ENCODE measurements at regions not wholly inside any gene's neighbourhood (a gene's known extent, or its start where the extent isn't known, plus 50 kb on each side); places are given as distances from the start of the nearest gene placed in this dataset.

GRCh38 chr11:92411431-92411830 is 186.8 kb downstream of the FAT3 start:
- H2BK12ac ChIP-seq (ENCODE audit: low read depth, low read length), result no peak overlapping the region; the same call in 1 of the 2 replicates
- POLR2A ChIA-PET (ENCODE audit: partially characterized antibody), result no interaction called here
- H4K8ac ChIP-seq (ENCODE audit: extremely low read depth, insufficient read depth, low read length), result no peak overlapping the region
- H3K9ac ChIP-seq (replicated peaks in 1 of 4; ENCODE audit: extremely low read depth in 1 of 4, low read depth in 3 of 4, low read length in 3 of 4), result no peak overlapping the region
- no peaks in the 10 kb centered on the region for H4K20me1 ChIP-seq (replicated peaks in 1 of 2; ENCODE audit: control insufficient read depth in 1 of 2, insufficient read depth in 2 of 2, low read length in 2 of 2)
- no peak overlapping the region for H3K27ac ChIP-seq (ENCODE audit: low read depth, low read length)
- H3K4me3 ChIP-seq (ENCODE audit: extremely low read depth in 1 of 4, insufficient read depth in 2 of 4, low read depth in 3 of 4, low read length in 4 of 4), result no peak overlapping the region
- no peak overlapping the region for H2AK5ac ChIP-seq (ENCODE audit: low read depth, low read length)
- TF ChIP-seq RAD21 (IDR thresholded peaks at IDR 0.05 in 1 of 2, conservative IDR thresholded peaks at IDR 0.05 in 1 of 2; ENCODE audit: low read depth in 2 of 2, low read length in 2 of 2) (no peak), KDM4A (IDR thresholded peaks at IDR 0.05; ENCODE audit: low read depth, low read length, severe bottlenecking) (no peak), RNF2 (IDR thresholded peaks at IDR 0.05; ENCODE audit: borderline replicate concordance, low read depth, low read length, missing control alignments, poor library complexity, severe bottlenecking) (no peak), NRF1 (IDR thresholded peaks at IDR 0.05; ENCODE audit: low read depth, low read length) (no peak), HDAC6 (IDR thresholded peaks at IDR 0.05; ENCODE audit: low read depth, low read length) (no peak), SIRT6 (IDR thresholded peaks at IDR 0.05; ENCODE audit: low read length) (no peak), KDM1A (IDR thresholded peaks at IDR 0.05; ENCODE audit: borderline replicate concordance, low read length) (no peak), EGR1 (IDR thresholded peaks at IDR 0.05; ENCODE audit: borderline replicate concordance, low read depth, low read length) (no peak), POU5F1 (IDR thresholded peaks at IDR 0.05; ENCODE audit: low read depth, low read length) (no peak), CEBPB (IDR thresholded peaks at IDR 0.05; ENCODE audit: low read depth, low read length) (no peak), JUND (IDR thresholded peaks at IDR 0.05; ENCODE audit: low read length) (no peak), TEAD4 (IDR thresholded peaks at IDR 0.05; ENCODE audit: low read depth, low read length) (no peak), SRF (IDR thresholded peaks at IDR 0.05; ENCODE audit: low read depth, low read length) (no peak), SP1 (IDR thresholded peaks at IDR 0.05; ENCODE audit: low read depth, low read length) (no peak), TCF12 (IDR thresholded peaks at IDR 0.05; ENCODE audit: low read depth, low read length) (no peak), BRCA1 (IDR thresholded peaks at IDR 0.05; ENCODE audit: low read depth, low read length) (no peak)
- no peak overlapping the region for H3K14ac ChIP-seq (ENCODE audit: insufficient read length)
- no peak overlapping the region for H2BK120ac ChIP-seq (replicated peaks; ENCODE audit: low read depth, low read length)
- H4K91ac ChIP-seq (replicated peaks; ENCODE audit: insufficient read length, low read length), result no peak overlapping the region
- CTCF ChIA-PET (ENCODE audit: partially characterized antibody), result no interaction called here
- H3K23me2 ChIP-seq (ENCODE audit: low read depth, low read length), result no peaks in the 10 kb centered on the region; the same call in 1 of the 2 replicates
- 66% methylated on average over 5 of the region's 5 CpGs; no CpG with 5 or more reads in 1 of the 2 experiments for WGBS, 2 experiments (ENCODE audit: extremely low coverage in 1 of 2, insufficient coverage in 1 of 2, insufficient read length in 1 of 2, insufficient replicate concordance in 2 of 2, low coverage in 1 of 2, low lambda C conversion rate in 2 of 2, missing lambda C conversion rate in 1 of 2)
- no peak overlapping the region for H3K4ac ChIP-seq (replicated peaks; ENCODE audit: insufficient read length, low read depth, low read length)
- H2BK20ac ChIP-seq (ENCODE audit: low read length), result no peak overlapping the region
- no peak overlapping the region for H2BK15ac ChIP-seq (ENCODE audit: low read length)
- H3K56ac ChIP-seq (replicated peaks; ENCODE audit: insufficient read length, low read depth, low read length), result no peak overlapping the region
- H4K5ac ChIP-seq (ENCODE audit: insufficient read length, low read depth, low read length), result no peak overlapping the region
- no peaks in the 10 kb centered on the region for H3K9me3 ChIP-seq (ENCODE audit: insufficient read depth in 2 of 2, low read depth in 1 of 2, low read length in 1 of 2)
- 0 out of 2 replicates have a peak overlapping the region, but pooled peaks have one; percentile 1 for H3K18ac ChIP-seq (ENCODE audit: extremely low read depth, low read length)
- no peaks in the 10 kb centered on the region; the same call in 1 of the 2 replicates for H3K79me1 ChIP-seq (ENCODE audit: low read depth, low read length)
- no peaks in the 10 kb centered on the region for H3K36me3 ChIP-seq (ENCODE audit: control insufficient read depth in 2 of 4, insufficient read depth in 4 of 4, low read length in 3 of 4)
- H2BK5ac ChIP-seq (ENCODE audit: low read depth, low read length), result no peak overlapping the region
- no peak overlapping the region for H3K23ac ChIP-seq (ENCODE audit: insufficient read length)
- H3K27me3 ChIP-seq (replicated peaks in 1 of 4; ENCODE audit: control insufficient read depth in 3 of 4, extremely low read depth in 1 of 4, insufficient read depth in 3 of 4, low read length in 3 of 4), result no peaks in the 10 kb centered on the region
- no peak overlapping the region for H2AFZ ChIP-seq (ENCODE audit: low read length)
- DNase-seq (ENCODE audit: low read depth in 1 of 2, low spot score in 2 of 2) (no peak), FAIRE-seq (no peak)
- H3K79me2 ChIP-seq (ENCODE audit: control insufficient read depth in 1 of 2, insufficient read depth in 2 of 2, low read length in 2 of 2), result peaks cover 0 to 20% of the 10 kb centered on the region in 2 experiments; a peak in 2 of 4 replicates
- peak overlapping the region in 1 of 2 experiments; percentile 51; a peak in 1 of 4 replicates for H3K4me2 ChIP-seq (ENCODE audit: insufficient read depth in 1 of 2, low read depth in 2 of 2, low read length in 2 of 2)
- peaks cover 0 to 20% (median 12%) of the 10 kb centered on the region in 4 experiments; a peak in 5 of 7 replicates for H3K4me1 ChIP-seq (replicated peaks in 1 of 4; ENCODE audit: control insufficient read depth in 3 of 4, insufficient read depth in 4 of 4, low read length in 3 of 4)
